NCI-H2227 treated with DMSO at 0.1 percent for 48 hours (cell line): ENCODE measurements at regions not wholly inside any gene's neighbourhood (a gene's known extent, or its start where the extent isn't known, plus 50 kb on each side); places are given as distances from the start of the nearest gene placed in this dataset.
"Not testable (repeated sequence)": the region's sequence is repeated elsewhere in the genome, so short reads cannot be mapped to it uniquely, and the experiment has no call there.

Experiments
- DNase-seq: peaks from one replicate; lab custom pipeline; 2025; lab: John Stamatoyannopoulos, UW

GRCh38 chr13:81995316-81995715 lies 1654.4 kb upstream of the SPRY2 start:
- no peak for DNase-seq

- DNase-seq: no peak
These were observed 1649.7 kb upstream of the SPRY2 start for GRCh38 chr13:81990652-81991051.

- no peak for DNase-seq
These were observed 1647.6 kb upstream of the SPRY2 start for GRCh38 chr13:81988567-81988966.

- no peak for DNase-seq
These were observed 1646.9 kb upstream of the SPRY2 start for GRCh38 chr13:81987677-81988357.

- no peak for DNase-seq
These were observed 1646.2 kb upstream of the SPRY2 start for GRCh38 chr13:81987159-81987558.

GRCh38 chr13:81986308-81986707 lies 1645.4 kb upstream of the SPRY2 start:
- no peak for DNase-seq

- no peak for DNase-seq
These were observed 1616.2 kb upstream of the SPRY2 start for GRCh38 chr13:81957121-81957520.

- DNase-seq: no peak
These were observed 1589.1 kb upstream of the SPRY2 start for GRCh38 chr13:81929988-81930387.

- no peak for DNase-seq
These were observed 1586.4 kb upstream of the SPRY2 start for GRCh38 chr13:81927347-81927746.

GRCh38 chr13:81917810-81918209 lies 1576.9 kb upstream of the SPRY2 start:
- no peak for DNase-seq

GRCh38 chr13:81916461-81916860 lies 1575.5 kb upstream of the SPRY2 start:
- no peak for DNase-seq

GRCh38 chr13:81907787-81908372 lies 1567.0 kb upstream of the SPRY2 start:
- DNase-seq: no peak

- no peak for DNase-seq
These were observed 1547.9 kb upstream of the SPRY2 start for GRCh38 chr13:81888855-81889254.

- no peak for DNase-seq
These were observed 1534.0 kb upstream of the SPRY2 start for GRCh38 chr13:81874681-81875661.

GRCh38 chr13:81874253-81874652 lies 1533.3 kb upstream of the SPRY2 start:
- DNase-seq: no peak

- DNase-seq: no peak
These were observed 1531.7 kb upstream of the SPRY2 start for GRCh38 chr13:81872581-81872980.

- not testable (repeated sequence) for DNase-seq
These were observed 1530.9 kb upstream of the SPRY2 start for GRCh38 chr13:81871751-81872325.

GRCh38 chr13:81848291-81848690 lies 1507.4 kb upstream of the SPRY2 start:
- DNase-seq: no peak

GRCh38 chr13:81846771-81847170 lies 1505.8 kb upstream of the SPRY2 start:
- no peak for DNase-seq

- no peak for DNase-seq
These were observed 1480.3 kb upstream of the SPRY2 start for GRCh38 chr13:81821259-81821658.

GRCh38 chr13:81800433-81800832 lies 1459.5 kb upstream of the SPRY2 start:
- no peak for DNase-seq

GRCh38 chr13:81795710-81796109 lies 1454.8 kb upstream of the SPRY2 start:
- no peak for DNase-seq
